ENCODE measurements at regions not wholly inside any gene's neighbourhood (a gene's known extent, or its start where the extent isn't known, plus 50 kb on each side); places are given as distances from the start of the nearest gene placed in this dataset.

GRCh38 chr21:20802201-20802600, 196.0 kb upstream of the NCAM2 start:
- no peaks in the 10 kb centered on the region for H3K4me1 ChIP-seq

GRCh38 chr21:20802631-20803260, 195.5 kb upstream of the NCAM2 start:
- no peak overlapping the region for H3K4me3 ChIP-seq
- no peaks in the 10 kb centered on the region for H3K9me3 ChIP-seq
- H3K27ac ChIP-seq, result no peak overlapping the region
- no peaks in the 10 kb centered on the region for H3K27me3 ChIP-seq
- no peaks in the 10 kb centered on the region for H3K36me3 ChIP-seq
- H3K4me1 ChIP-seq, result no peaks in the 10 kb centered on the region
- DNase-seq (ENCODE audit: low spot score), result no peak
- no peak for TF ChIP-seq CTCF (IDR thresholded peaks at IDR 0.05)

More at GRCh38 chr21:20802201-20802600, 196.0 kb upstream of the NCAM2 start:
- no peak overlapping the region for H3K27ac ChIP-seq
- H3K9me3 ChIP-seq, result no peaks in the 10 kb centered on the region
- TF ChIP-seq CTCF (IDR thresholded peaks at IDR 0.05), result no peak
- no peak for DNase-seq (ENCODE audit: low spot score)
- H3K36me3 ChIP-seq, result no peaks in the 10 kb centered on the region
- H3K27me3 ChIP-seq, result no peaks in the 10 kb centered on the region
- H3K4me3 ChIP-seq, result no peak overlapping the region

- no peak for TF ChIP-seq CTCF (IDR thresholded peaks at IDR 0.05)
- Histone ChIP-seq H3K9me3 (no peaks in the 10 kb centered on the region), H3K27me3 (no peaks in the 10 kb centered on the region), H3K36me3 (no peaks in the 10 kb centered on the region), H3K27ac (no peak overlapping the region), H3K4me1 (no peaks in the 10 kb centered on the region), H3K4me3 (no peak overlapping the region)
- no peak for DNase-seq (ENCODE audit: low spot score)
Observed at GRCh38 chr21:20811702-20812101, 186.5 kb upstream of the NCAM2 start.

GRCh38 chr21:20814090-20814489, 184.1 kb upstream of the NCAM2 start:
- H3K4me1 ChIP-seq, result no peaks in the 10 kb centered on the region
- no peaks in the 10 kb centered on the region for H3K9me3 ChIP-seq
- no peak for TF ChIP-seq CTCF (IDR thresholded peaks at IDR 0.05)
- no peaks in the 10 kb centered on the region for H3K27me3 ChIP-seq
- no peak overlapping the region for H3K27ac ChIP-seq
- DNase-seq (ENCODE audit: low spot score), result no peak
- no peak overlapping the region for H3K4me3 ChIP-seq
- H3K36me3 ChIP-seq, result no peaks in the 10 kb centered on the region

GRCh38 chr21:20822666-20823065, 175.5 kb upstream of the NCAM2 start:
- H3K36me3 ChIP-seq, result no peaks in the 10 kb centered on the region
- TF ChIP-seq CTCF (IDR thresholded peaks at IDR 0.05), result no peak

GRCh38 chr21:20852866-20853265, 145.3 kb upstream of the NCAM2 start:
- no peak for TF ChIP-seq CTCF (IDR thresholded peaks at IDR 0.05)
- DNase-seq (ENCODE audit: low spot score), result no peak
- H3K4me3 ChIP-seq, result no peak overlapping the region
- no peaks in the 10 kb centered on the region for H3K4me1 ChIP-seq
- no peaks in the 10 kb centered on the region for H3K36me3 ChIP-seq
- no peak overlapping the region for H3K27ac ChIP-seq
- H3K27me3 ChIP-seq, result no peaks in the 10 kb centered on the region
- no peaks in the 10 kb centered on the region for H3K9me3 ChIP-seq

More at GRCh38 chr21:20822666-20823065, 175.5 kb upstream of the NCAM2 start:
- no peaks in the 10 kb centered on the region for H3K9me3 ChIP-seq
- no peak for DNase-seq (ENCODE audit: low spot score)
- no peak overlapping the region for H3K27ac ChIP-seq
- no peaks in the 10 kb centered on the region for H3K27me3 ChIP-seq
- H3K4me3 ChIP-seq, result no peak overlapping the region
- H3K4me1 ChIP-seq, result no peaks in the 10 kb centered on the region

All from right atrium auricular region (tissue), 2 donors.